ENCODE measurements at regions not wholly inside any gene's neighbourhood (a gene's known extent, or its start where the extent isn't known, plus 50 kb on each side); places are given as distances from the start of the nearest gene placed in this dataset.

GRCh38 chr13:29993196-29993595 is 142.8 kb upstream of the UBL3 start:
- DNase-seq, result no peak

- DNase-seq, result no peak
Measured at GRCh38 chr13:29991343-29991742, 140.9 kb upstream of the UBL3 start.

- DNase-seq, result no peak
Measured at GRCh38 chr13:29987340-29987739, 136.9 kb upstream of the UBL3 start.

- DNase-seq, result no peak
Measured at GRCh38 chr13:29980339-29980738, 129.9 kb upstream of the UBL3 start.

GRCh38 chr13:29978211-29978610 is 127.8 kb upstream of the UBL3 start:
- DNase-seq, result no peak

- DNase-seq, result no peak
Measured at GRCh38 chr13:29977476-29978120, 127.2 kb upstream of the UBL3 start.

- DNase-seq, result no peak
Measured at GRCh38 chr13:29976535-29976934, 126.1 kb upstream of the UBL3 start.

- no peak for DNase-seq
Measured at GRCh38 chr13:29975283-29975682, 124.9 kb upstream of the UBL3 start.

GRCh38 chr13:29969286-29969685 is 118.9 kb upstream of the UBL3 start:
- no peak for DNase-seq

- no peak for DNase-seq
Measured at GRCh38 chr13:29964181-29964845, 113.9 kb upstream of the UBL3 start.

- no peak for DNase-seq
Measured at GRCh38 chr13:29963089-29963488, 112.7 kb upstream of the UBL3 start.

GRCh38 chr13:29961036-29961670 is 110.7 kb upstream of the UBL3 start:
- DNase-seq, result no peak

- DNase-seq, result no peak
Measured at GRCh38 chr13:29959603-29960002, 109.2 kb upstream of the UBL3 start.

- no peak for DNase-seq
Measured at GRCh38 chr13:29959086-29959485, 108.7 kb upstream of the UBL3 start.

- no peak for DNase-seq
Measured at GRCh38 chr13:29958476-29958875, 108.1 kb upstream of the UBL3 start.

- no peak for DNase-seq
Measured at GRCh38 chr13:29957320-29957719, 106.9 kb upstream of the UBL3 start.

GRCh38 chr13:29956853-29957252 is 106.4 kb upstream of the UBL3 start:
- DNase-seq, result no peak

- DNase-seq, result no peak
Measured at GRCh38 chr13:29955137-29955650, 104.8 kb upstream of the UBL3 start.

GRCh38 chr13:29954082-29955028 is 103.9 kb upstream of the UBL3 start:
- DNase-seq, result no peak

- DNase-seq, result no peak
Measured at GRCh38 chr13:29953542-29953941, 103.1 kb upstream of the UBL3 start.

- DNase-seq, result no peak
Measured at GRCh38 chr13:29952245-29952644, 101.8 kb upstream of the UBL3 start.

GRCh38 chr13:29948791-29949190 is 98.4 kb upstream of the UBL3 start:
- DNase-seq, result no peak

GRCh38 chr13:29948244-29948643 is 97.8 kb upstream of the UBL3 start:
- no peak for DNase-seq
